Tibial nerve (tissue), 4 donors: ENCODE measurements at regions not wholly inside any gene's neighbourhood (a gene's known extent, or its start where the extent isn't known, plus 50 kb on each side); places are given as distances from the start of the nearest gene placed in this dataset.

ENCODE experiments used
- DNase-seq, 2 donors: peaks; one replicate each; pipeline ENCODE4 v3.0.0-alpha.2; 2019; ENCODE audit warnings: low spot score in 2 of 2
- H3K27ac ChIP-seq, 4 donors: fragments of 200-600 bp; sonication (generic) in 3 of 4; one replicate each; pipeline ENCODE4 v1.5.1; 2017 to 2019; ENCODE audit warnings: mild to moderate bottlenecking in 1 of 4
- H3K27me3 ChIP-seq, 2 donors: fragments of 200-600 bp; sonication (generic) in 1 of 2; one replicate each; pipeline versions ENCODE4 v1.5.1 to v1.6.0; 2017 to 2019
- H3K36me3 ChIP-seq, 3 donors: fragments of 200-600 bp; sonication (generic); one replicate each; pipeline ENCODE4 v1.5.1; 2018 to 2019
- H3K4me1 ChIP-seq, 4 donors: fragments of 200-600 bp; sonication (generic) in 3 of 4; one replicate each; pipeline ENCODE4 v1.5.1; 2017 to 2019
- H3K4me3 ChIP-seq, 4 donors: fragments of 200-600 bp; sonication (generic) in 3 of 4; one replicate each; pipeline ENCODE4 v1.5.1; 2017 to 2019; ENCODE audit warnings: mild to moderate bottlenecking in 1 of 4, moderate library complexity in 1 of 4
- H3K9me3 ChIP-seq, 4 donors: fragments of 200-600 bp; sonication (generic) in 3 of 4; one replicate each; pipeline ENCODE4 v1.5.1; 2017 to 2019
- CTCF ChIP-seq, 5 experiments: fragments of 200-600 bp in 3 of 5; fragments of 450-650 bp in 2 of 5; sonication (generic) in 3 of 5; IDR thresholded peaks; one replicate each; pipeline ENCODE4 v1.5.1; 2016 to 2019; ENCODE audit warnings: antibody characterized with exemption in 5 of 5, mild to moderate bottlenecking in 3 of 5, moderate library complexity in 2 of 5
- EP300 ChIP-seq, 2 donors: sonication (generic); formaldehyde crosslinking; IDR thresholded peaks; one replicate each; pipeline ENCODE4 v1.6.1; 2017; ENCODE audit warnings: antibody characterized with exemption in 2 of 2, mild to moderate bottlenecking in 1 of 2
- POLR2A ChIP-seq, 2 donors: fragments of 450-650 bp; IDR thresholded peaks; one replicate each; pipeline ENCODE4 v1.6.1; 2017; ENCODE audit warnings: antibody characterized with exemption in 2 of 2, mild to moderate bottlenecking in 2 of 2, moderate library complexity in 2 of 2
- WGBS, 2 donors: methylation state at CpG; one replicate each; pipeline ENCODE4 v1.1.5; 2018; 5-methylcytosine and 5-hydroxymethylcytosine counted together

DNA sequence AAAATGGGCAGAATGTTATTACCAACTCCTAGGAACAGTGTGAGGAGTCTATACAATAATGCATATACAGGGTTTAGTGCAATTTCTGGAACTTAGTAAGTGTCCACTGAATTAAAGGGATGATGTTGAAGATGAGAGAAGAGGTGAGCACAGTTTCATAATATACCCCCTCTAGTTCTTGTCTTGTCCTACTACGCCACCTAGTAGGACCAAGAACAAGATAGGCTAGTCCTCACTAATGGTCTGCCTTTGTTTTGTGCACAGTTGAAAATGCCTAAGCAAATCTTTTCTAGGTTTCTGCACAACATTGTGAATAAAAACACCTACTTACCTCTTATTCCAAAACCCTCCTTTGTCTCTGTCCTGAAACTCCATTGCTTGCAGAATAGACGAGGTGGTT is 670.2 kb downstream of the CDH8 start:
- DNase-seq = no peak
- TF ChIP-seq POLR2A (IDR thresholded peaks at IDR 0.05) = no peak

GRCh38 chr16:61364990-61365389 is 671.2 kb downstream of the CDH8 start:
- TF ChIP-seq CTCF (IDR thresholded peaks at IDR 0.05) (no peak), EP300 (IDR thresholded peaks at IDR 0.05) (no peak), POLR2A (IDR thresholded peaks at IDR 0.05) (no peak)
- H3K27me3 ChIP-seq = no peaks in the 10 kb centered on the region
- no peaks in the 10 kb centered on the region for H3K36me3 ChIP-seq
- no peak overlapping the region for H3K27ac ChIP-seq
- WGBS, 2 donors = 69 to 76% methylated on average over 3 of the region's 3 CpGs
- H3K4me1 ChIP-seq = no peaks in the 10 kb centered on the region
- H3K9me3 ChIP-seq = no peaks in the 10 kb centered on the region
- H3K4me3 ChIP-seq = no peak overlapping the region
- no peak for DNase-seq

More for the DNA sequence above, 670.2 kb downstream of the CDH8 start:
- no peaks in the 10 kb centered on the region for H3K27me3 ChIP-seq
- H3K4me1 ChIP-seq = no peaks in the 10 kb centered on the region
- no peak overlapping the region for H3K4me3 ChIP-seq
- no peak overlapping the region for H3K27ac ChIP-seq
- WGBS, 2 donors = 78 to 87% methylated on average over 2 of the region's 2 CpGs
- H3K36me3 ChIP-seq = no peaks in the 10 kb centered on the region
- no peaks in the 10 kb centered on the region for H3K9me3 ChIP-seq

GRCh38 chr16:61362585-61362984 is 673.7 kb downstream of the CDH8 start:
- Histone ChIP-seq H3K4me1 (no peaks in the 10 kb centered on the region), H3K36me3 (no peaks in the 10 kb centered on the region), H3K27me3 (no peaks in the 10 kb centered on the region), H3K27ac (no peak overlapping the region), H3K4me3 (no peak overlapping the region), H3K9me3 (no peaks in the 10 kb centered on the region)
- 78 to 80% methylated on average over 4 of the region's 4 CpGs for WGBS, 2 donors
- DNase-seq = no peak
- no peak for TF ChIP-seq CTCF (IDR thresholded peaks at IDR 0.05)
- no peak for TF ChIP-seq POLR2A (IDR thresholded peaks at IDR 0.05)
- no peak for TF ChIP-seq EP300 (IDR thresholded peaks at IDR 0.05)

GRCh38 chr16:61344791-61345190 is 691.4 kb downstream of the CDH8 start:
- H3K27me3 ChIP-seq = no peaks in the 10 kb centered on the region
- WGBS, 2 donors = 62 to 72% methylated on average over 3 of the region's 3 CpGs
- no peak for DNase-seq
- H3K4me1 ChIP-seq = no peaks in the 10 kb centered on the region
- H3K27ac ChIP-seq = no peak overlapping the region
- TF ChIP-seq POLR2A (IDR thresholded peaks at IDR 0.05) (no peak), CTCF (IDR thresholded peaks at IDR 0.05) (no peak), EP300 (IDR thresholded peaks at IDR 0.05) (no peak)
- no peaks in the 10 kb centered on the region for H3K36me3 ChIP-seq
- H3K9me3 ChIP-seq = no peaks in the 10 kb centered on the region
- no peak overlapping the region for H3K4me3 ChIP-seq

GRCh38 chr16:61332461-61332860 is 703.8 kb downstream of the CDH8 start:
- Histone ChIP-seq H3K4me3 (no peak overlapping the region), H3K9me3 (no peaks in the 10 kb centered on the region), H3K27ac (no peak overlapping the region), H3K4me1 (peaks cover 0 to 5% (median 0%) of the 10 kb centered on the region in 4 donors), H3K27me3 (no peaks in the 10 kb centered on the region), H3K36me3 (no peaks in the 10 kb centered on the region)
- WGBS, 2 donors = 45 to 48% methylated on average over 2 of the region's 2 CpGs
- no peak for DNase-seq
- no peak for TF ChIP-seq EP300 (IDR thresholded peaks at IDR 0.05)

GRCh38 chr16:61324044-61324443 is 712.2 kb downstream of the CDH8 start:
- DNase-seq = no peak

More at GRCh38 chr16:61324044-61324443, 712.2 kb downstream of the CDH8 start:
- Histone ChIP-seq H3K36me3 (no peaks in the 10 kb centered on the region), H3K9me3 (no peaks in the 10 kb centered on the region), H3K4me3 (no peak overlapping the region), H3K27ac (no peak overlapping the region), H3K4me1 (no peaks in the 10 kb centered on the region), H3K27me3 (no peaks in the 10 kb centered on the region)
- 75 to 82% methylated on average over 4 of the region's 4 CpGs for WGBS, 2 donors
- TF ChIP-seq CTCF (IDR thresholded peaks at IDR 0.05) = no peak
- TF ChIP-seq POLR2A (IDR thresholded peaks at IDR 0.05) = no peak
- TF ChIP-seq EP300 (IDR thresholded peaks at IDR 0.05) = no peak
